ENCODE measurements at regions not wholly inside any gene's neighbourhood (a gene's known extent, or its start where the extent isn't known, plus 50 kb on each side); places are given as distances from the start of the nearest gene placed in this dataset.

DNA sequence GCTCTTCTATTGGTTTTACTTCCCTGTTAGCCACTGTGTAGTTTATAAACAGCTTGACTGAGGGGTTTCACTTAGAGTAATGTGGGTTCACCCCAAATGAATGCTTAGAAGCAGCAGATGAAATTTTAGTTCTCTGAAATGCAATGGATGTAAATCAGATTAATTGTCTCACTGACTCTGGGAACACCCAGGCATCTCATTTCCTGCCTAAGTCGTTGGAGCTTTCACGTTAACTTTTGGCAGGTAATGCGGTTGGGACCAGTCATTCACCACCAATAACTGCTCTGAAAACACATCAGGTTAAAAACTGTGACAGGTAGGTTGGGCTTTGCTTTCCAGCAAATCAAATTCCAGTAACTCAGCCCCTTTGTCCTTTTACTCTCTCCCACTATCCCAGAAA is 775.4 kb downstream of the NTRK3 start:
- CTCF ChIA-PET: no interaction called here
- H3K27me3 ChIP-seq (ENCODE audit: insufficient read depth, low read depth): no peaks in the 10 kb centered on the region
- no peaks in the 10 kb centered on the region for H3K9me2 ChIP-seq (ENCODE audit: insufficient read depth)
- no peaks in the 10 kb centered on the region for H4K20me1 ChIP-seq (ENCODE audit: insufficient read depth)
- DNase-seq: no peak
- H2AFZ ChIP-seq: no peak overlapping the region
- no peak overlapping the region for H3K4me2 ChIP-seq
- no peak overlapping the region for H3K4me3 ChIP-seq
- H3K4me1 ChIP-seq (replicated peaks; ENCODE audit: insufficient read depth): no peaks in the 10 kb centered on the region
- BruUV-seq (replicated peaks): no TSS peak
- no peaks in the 10 kb centered on the region for H3K36me3 ChIP-seq (ENCODE audit: low read depth)
- H3K79me2 ChIP-seq (ENCODE audit: low read depth): no peaks in the 10 kb centered on the region
- POLR2A ChIA-PET (ENCODE audit: unreplicated experiment): no interaction called here
- H3F3A ChIP-seq (ENCODE audit: insufficient read depth, low read depth): no peaks in the 10 kb centered on the region
- TF ChIP-seq, protein P1, sequence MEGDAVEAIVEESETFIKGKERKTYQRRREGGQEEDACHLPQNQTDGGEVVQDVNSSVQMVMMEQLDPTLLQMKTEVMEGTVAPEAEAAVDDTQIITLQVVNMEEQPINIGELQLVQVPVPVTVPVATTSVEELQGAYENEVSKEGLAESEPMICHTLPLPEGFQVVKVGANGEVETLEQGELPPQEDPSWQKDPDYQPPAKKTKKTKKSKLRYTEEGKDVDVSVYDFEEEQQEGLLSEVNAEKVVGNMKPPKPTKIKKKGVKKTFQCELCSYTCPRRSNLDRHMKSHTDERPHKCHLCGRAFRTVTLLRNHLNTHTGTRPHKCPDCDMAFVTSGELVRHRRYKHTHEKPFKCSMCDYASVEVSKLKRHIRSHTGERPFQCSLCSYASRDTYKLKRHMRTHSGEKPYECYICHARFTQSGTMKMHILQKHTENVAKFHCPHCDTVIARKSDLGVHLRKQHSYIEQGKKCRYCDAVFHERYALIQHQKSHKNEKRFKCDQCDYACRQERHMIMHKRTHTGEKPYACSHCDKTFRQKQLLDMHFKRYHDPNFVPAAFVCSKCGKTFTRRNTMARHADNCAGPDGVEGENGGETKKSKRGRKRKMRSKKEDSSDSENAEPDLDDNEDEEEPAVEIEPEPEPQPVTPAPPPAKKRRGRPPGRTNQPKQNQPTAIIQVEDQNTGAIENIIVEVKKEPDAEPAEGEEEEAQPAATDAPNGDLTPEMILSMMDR (conservative IDR thresholded peaks at IDR 0.05): no peak
- no peak for TF ChIP-seq EZH2 (IDR thresholded peaks at IDR 0.05; ENCODE audit: low read depth)
- H3K27ac ChIP-seq: no peak overlapping the region
- no peaks in the 10 kb centered on the region for H3K9me3 ChIP-seq (ENCODE audit: insufficient read depth, low read depth)
- intact Hi-C loops (cut with micrococcal nuclease; ENCODE audit: unreplicated experiment): no loop called here

DNA sequence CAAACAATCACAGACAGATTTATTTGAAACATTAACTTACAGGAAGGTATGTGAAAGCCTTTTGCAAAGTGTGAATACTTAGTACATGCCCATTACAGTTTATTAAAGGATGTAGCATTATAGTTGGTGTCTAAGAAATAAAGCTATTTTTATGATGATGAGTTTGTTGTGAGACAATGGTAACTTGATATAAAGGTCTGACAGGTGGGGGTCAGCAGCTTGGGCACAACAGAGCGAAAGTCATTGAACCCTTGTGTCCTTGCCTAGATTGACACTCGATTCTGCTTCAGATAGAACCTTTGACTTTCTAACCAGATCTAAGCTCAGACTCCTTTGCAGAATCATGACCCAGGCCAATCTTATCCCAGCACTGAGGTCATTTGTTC is 777.9 kb downstream of the NTRK3 start:
- H2AFZ ChIP-seq: no peak overlapping the region
- intact Hi-C loops (cut with micrococcal nuclease; ENCODE audit: unreplicated experiment): no loop called here
- no TSS peak for BruUV-seq (replicated peaks)
- no peaks in the 10 kb centered on the region for H3K9me3 ChIP-seq (ENCODE audit: insufficient read depth, low read depth)
- H3F3A ChIP-seq (ENCODE audit: insufficient read depth, low read depth): no peaks in the 10 kb centered on the region
- no peak for DNase-seq
- H3K36me3 ChIP-seq (ENCODE audit: low read depth): no peaks in the 10 kb centered on the region
- H3K4me3 ChIP-seq: no peak overlapping the region
- POLR2A ChIA-PET (ENCODE audit: unreplicated experiment): no interaction called here
- H3K79me2 ChIP-seq (ENCODE audit: low read depth): no peaks in the 10 kb centered on the region
- CTCF ChIA-PET: no interaction called here
- H4K20me1 ChIP-seq (ENCODE audit: insufficient read depth): no peaks in the 10 kb centered on the region
- no peaks in the 10 kb centered on the region for H3K27me3 ChIP-seq (ENCODE audit: insufficient read depth, low read depth)
- H3K4me1 ChIP-seq (replicated peaks; ENCODE audit: insufficient read depth): no peaks in the 10 kb centered on the region
- H3K9me2 ChIP-seq (ENCODE audit: insufficient read depth): no peaks in the 10 kb centered on the region
- no peak overlapping the region for H3K4me2 ChIP-seq
- TF ChIP-seq, protein P1 (conservative IDR thresholded peaks at IDR 0.05): no peak
- no peak for TF ChIP-seq EZH2 (IDR thresholded peaks at IDR 0.05; ENCODE audit: low read depth)
- H3K27ac ChIP-seq: no peak overlapping the region

DNA sequence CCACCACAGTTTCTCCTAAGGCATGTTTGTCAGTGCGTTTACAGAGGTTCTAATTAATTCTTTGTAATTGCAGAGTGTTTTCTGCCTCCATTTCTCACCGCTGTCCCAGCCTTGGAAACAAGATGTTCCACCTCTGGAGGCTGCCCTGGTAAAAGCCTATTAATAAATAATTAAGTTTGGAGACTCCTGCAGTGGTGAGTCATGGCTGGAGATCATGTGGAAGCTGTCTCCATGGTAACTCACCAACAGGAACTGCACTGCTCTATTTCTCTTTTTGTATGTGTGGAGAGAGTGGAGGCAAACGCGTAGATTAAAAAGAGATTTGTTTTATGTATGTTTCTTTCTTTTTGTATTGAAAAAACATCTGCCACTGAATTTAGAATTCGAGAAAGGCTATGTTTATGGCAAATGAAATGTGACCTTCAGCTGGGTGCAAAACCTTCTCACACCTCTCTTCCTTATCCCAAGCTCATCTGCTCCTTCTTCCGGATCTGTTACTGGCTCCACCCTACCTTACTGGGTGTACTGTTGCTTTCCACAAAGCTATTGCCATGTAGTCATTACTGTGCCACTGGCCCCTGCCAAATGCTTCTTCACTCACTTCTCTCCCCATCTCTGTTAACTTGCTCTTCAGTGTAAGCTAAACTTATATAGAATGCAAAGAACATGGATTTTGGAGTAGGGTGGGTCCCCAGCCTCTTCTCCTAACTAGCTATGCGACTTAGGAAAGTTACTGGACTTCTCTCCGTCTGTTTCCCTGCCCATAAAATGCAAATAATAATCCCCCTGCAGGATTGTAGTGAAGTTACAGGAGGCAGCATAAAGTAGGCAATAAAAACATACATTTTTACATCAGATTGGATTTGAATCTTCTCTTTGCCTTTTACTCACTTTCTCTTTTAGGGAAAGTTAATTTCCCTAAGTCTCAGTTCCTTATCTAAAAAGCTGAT is 778.5 kb downstream of the NTRK3 start:
- ChIA-PET CTCF (no interaction called here), POLR2A (ENCODE audit: unreplicated experiment) (no interaction called here)
- no peaks in the 10 kb centered on the region for H3F3A ChIP-seq (ENCODE audit: insufficient read depth, low read depth)
- H3K27ac ChIP-seq: no peak overlapping the region
- H3K9me3 ChIP-seq (ENCODE audit: insufficient read depth, low read depth): no peaks in the 10 kb centered on the region
- H3K79me2 ChIP-seq (ENCODE audit: low read depth): no peaks in the 10 kb centered on the region
- H3K27me3 ChIP-seq (ENCODE audit: insufficient read depth, low read depth): no peaks in the 10 kb centered on the region
- no TSS peak for BruUV-seq (replicated peaks)
- no peaks in the 10 kb centered on the region for H4K20me1 ChIP-seq (ENCODE audit: insufficient read depth)
- no peaks in the 10 kb centered on the region for H3K9me2 ChIP-seq (ENCODE audit: insufficient read depth)
- intact Hi-C loops (cut with micrococcal nuclease; ENCODE audit: unreplicated experiment): no loop called here
- no peak overlapping the region for H3K4me3 ChIP-seq
- TF ChIP-seq, protein P1 (conservative IDR thresholded peaks at IDR 0.05): no peak
- no peak for TF ChIP-seq EZH2 (IDR thresholded peaks at IDR 0.05; ENCODE audit: low read depth)
- H3K36me3 ChIP-seq (ENCODE audit: low read depth): no peaks in the 10 kb centered on the region
- no peak overlapping the region for H2AFZ ChIP-seq
- no peak overlapping the region for H3K4me2 ChIP-seq
- DNase-seq: peak in 1 of 2 experiments; percentile 9
- no peaks in the 10 kb centered on the region for H3K4me1 ChIP-seq (replicated peaks; ENCODE audit: insufficient read depth)

Measured in PC-9 (cell line).